Panc1 (cell line): ENCODE measurements at regions not wholly inside any gene's neighbourhood (a gene's known extent, or its start where the extent isn't known, plus 50 kb on each side); places are given as distances from the start of the nearest gene placed in this dataset.

ENCODE experiments used
- ATAC-seq: fragments of 200-7000 bp; cut with Tn5 transposase; 2 replicates; pipeline ENCODE4 v1.9.1; 2020; ENCODE audit warnings: mild to moderate bottlenecking, moderate library complexity
- BruUV-seq: library from RNA; stranded (reverse); fragments of 400-500 nt; replicated peaks from 2 replicates; lab custom pipeline; 2021; lab: Mats Ljungman, UMichigan
- CTCF ChIA-PET: fragments of 300-600 bp; sonication (Branson Sonifier 250); formaldehyde crosslinking; loops from one replicate; lab custom pipeline; 2022; ENCODE audit warnings: antibody characterized with exemption; lab: Charles Lee
- POLR2A ChIA-PET: fragments of 300-600 bp; sonication (Branson Sonifier 250); formaldehyde crosslinking; loops from one replicate; lab custom pipeline; 2022; ENCODE audit warnings: antibody characterized with exemption; lab: Charles Lee
- DNase-seq: peaks from one replicate; pipeline ENCODE4 v3.0.0-alpha.2; 2010; ENCODE audit warnings: low read depth, low spot score
- H3K27ac ChIP-seq: 2 replicates; pipeline ENCODE4 v1.5.1; 2011; ENCODE audit warnings: mild to moderate bottlenecking, low read length, inconsistent platforms
- H3K27me3 ChIP-seq: fragments of 200-500 bp; sonication (Bioruptor generic); 2 replicates; pipeline ENCODE4 v1.6.0; 2014; ENCODE audit warnings: low read length, inconsistent platforms; ENCODE audit not compliant: control insufficient read depth, insufficient read depth
- H3K36me3 ChIP-seq: fragments of 200-500 bp; sonication (Bioruptor generic); 2 replicates; pipeline ENCODE4 v1.5.1; 2014; ENCODE audit warnings: inconsistent platforms, mild to moderate bottlenecking, low read length, moderate library complexity; ENCODE audit not compliant: control insufficient read depth, insufficient read depth
- H3K4me1 ChIP-seq: 2 replicates; pipeline ENCODE4 v1.5.1; 2011; ENCODE audit warnings: inconsistent platforms, mild to moderate bottlenecking, low read length, moderate library complexity; ENCODE audit not compliant: control insufficient read depth, insufficient read depth
- H3K4me3 ChIP-seq, 2 experiments: 2 replicates each; pipeline ENCODE4 v1.5.1; 2011 to 2012; ENCODE audit warnings: low read depth in 2 of 2, low read length in 2 of 2, mild to moderate bottlenecking in 2 of 2, inconsistent platforms in 1 of 2, moderate library complexity in 1 of 2
- H3K9me3 ChIP-seq: fragments of 200-500 bp; sonication (Bioruptor generic); 2 replicates; pipeline ENCODE4 v1.5.1; 2014; ENCODE audit warnings: low read depth, mild to moderate bottlenecking, inconsistent platforms, low read length, moderate library complexity; ENCODE audit not compliant: control insufficient read depth, insufficient read depth
- CTCF ChIP-seq: fragments of 450-650 bp; IDR thresholded peaks from 2 replicates; pipeline ENCODE4 v1.5.1; 2017; ENCODE audit warnings: mild to moderate bottlenecking
- POLR2AphosphoS5 ChIP-seq: IDR thresholded peaks from 2 replicates; pipeline ENCODE4 v1.6.1; 2012; ENCODE audit warnings: mild to moderate bottlenecking, low read depth, low read length, moderate library complexity
- REST ChIP-seq, 2 experiments: IDR thresholded peaks; 2 replicates each; pipeline ENCODE4 v1.6.1; 2011 to 2012; ENCODE audit warnings: low read depth in 2 of 2, control low read depth in 1 of 2, low read length in 1 of 2, mild to moderate bottlenecking in 1 of 2, moderate library complexity in 1 of 2; ENCODE audit not compliant: insufficient read depth in 1 of 2
- SIN3A ChIP-seq: IDR thresholded peaks from 2 replicates; pipeline ENCODE4 v1.6.1; 2012; ENCODE audit warnings: low read depth, mild to moderate bottlenecking, low read length, moderate library complexity, borderline replicate concordance; ENCODE audit not compliant: insufficient read depth
- TCF7L2 ChIP-seq: IDR thresholded peaks from 2 replicates; pipeline ENCODE4 v1.6.1; 2011; ENCODE audit warnings: mild to moderate bottlenecking, low read depth, low read length, inconsistent platforms
- in situ Hi-C: cut with HindIII; loops from 2 replicates; pipeline ENCODE4 v1.10.0; 2016; ENCODE audit warnings: low sequenced_read_pairs, low pct_unique_long_range_greater_than_20kb
- intact Hi-C: fragments of 100-400 bp; cut with micrococcal nuclease; formaldehyde crosslinking; loops from one replicate; pipeline ENCODE4 v1.10.0; 2022; ENCODE audit not compliant: unreplicated experiment

- H3K9me3 ChIP-seq, result no peaks in the 10 kb centered on the region
- H3K36me3 ChIP-seq, result no peaks in the 10 kb centered on the region
- no TSS peak for BruUV-seq
- no peaks in the 10 kb centered on the region for H3K27me3 ChIP-seq
- CTCF ChIA-PET, result no interaction called here
- TF ChIP-seq SIN3A (no peak), POLR2AphosphoS5 (no peak), TCF7L2 (no peak)
- ATAC-seq (no peak), DNase-seq (no peak)
- no peaks in the 10 kb centered on the region for H3K4me1 ChIP-seq
- intact Hi-C loops (no loop called here), in situ Hi-C loops (no loop called here)
- H3K4me3 ChIP-seq, result no peak overlapping the region
- POLR2A ChIA-PET, result no interaction called here
- no peak overlapping the region for H3K27ac ChIP-seq
Measured at GRCh38 chr14:71554323-71554722, 377.9 kb upstream of the RGS6 start.

GRCh38 chr14:71554959-71555612 lies 377.1 kb upstream of the RGS6 start:
- no peak overlapping the region for H3K4me3 ChIP-seq
- intact Hi-C loops, result no loop called here
- POLR2A ChIA-PET, result no interaction called here
- no TSS peak for BruUV-seq
- in situ Hi-C loops, result no loop called here
- H3K9me3 ChIP-seq, result no peaks in the 10 kb centered on the region
- DNase-seq, result no peak
- no peaks in the 10 kb centered on the region for H3K27me3 ChIP-seq
- H3K27ac ChIP-seq, result no peak overlapping the region
- no peaks in the 10 kb centered on the region for H3K36me3 ChIP-seq
- TF ChIP-seq POLR2AphosphoS5 (no peak), REST (IDR thresholded peaks at IDR 0.05; ENCODE audit: insufficient read depth in 1 of 2, low read depth in 2 of 2, low read length in 1 of 2) (no peak)
- CTCF ChIA-PET, result no interaction called here
- ATAC-seq, result no peak
- H3K4me1 ChIP-seq, result no peaks in the 10 kb centered on the region

- ATAC-seq, result no peak
- H3K27ac ChIP-seq, result no peak overlapping the region
- H3K4me3 ChIP-seq, result no peak overlapping the region
- H3K36me3 ChIP-seq, result no peaks in the 10 kb centered on the region
- H3K4me1 ChIP-seq, result no peaks in the 10 kb centered on the region
- H3K9me3 ChIP-seq, result no peaks in the 10 kb centered on the region
- in situ Hi-C loops (no loop called here), intact Hi-C loops (no loop called here)
- H3K27me3 ChIP-seq, result no peaks in the 10 kb centered on the region
- TF ChIP-seq SIN3A (no peak), TCF7L2 (no peak), CTCF (no peak), POLR2AphosphoS5 (no peak), REST (IDR thresholded peaks at IDR 0.05; ENCODE audit: insufficient read depth in 1 of 2, low read depth in 2 of 2, low read length in 1 of 2) (no peak)
- ChIA-PET CTCF (no interaction called here), POLR2A (no interaction called here)
- no peak for DNase-seq
- BruUV-seq, result no TSS peak
Measured at GRCh38 chr14:71555654-71556559, 376.3 kb upstream of the RGS6 start.
